Activated T-helper 9 cell treated with anti-CD3 and anti-CD28 coated beads, Interleukin-2, amount 50 U/mL, for 16 hours (primary cell): ENCODE measurements at regions not wholly inside any gene's neighbourhood (a gene's known extent, or its start where the extent isn't known, plus 50 kb on each side); places are given as distances from the start of the nearest gene placed in this dataset.

Experiments used
- DNase-seq: peaks from one replicate; pipeline ENCODE4 v3.0.0-alpha.2; 2020; ENCODE audit warnings: low read depth

- no peak for DNase-seq
Measured at GRCh38 chr18:47543080-47543479, 291.6 kb upstream of the SKOR2 start.

GRCh38 chr18:47542551-47542950, 291.1 kb upstream of the SKOR2 start:
- no peak for DNase-seq

DNA sequence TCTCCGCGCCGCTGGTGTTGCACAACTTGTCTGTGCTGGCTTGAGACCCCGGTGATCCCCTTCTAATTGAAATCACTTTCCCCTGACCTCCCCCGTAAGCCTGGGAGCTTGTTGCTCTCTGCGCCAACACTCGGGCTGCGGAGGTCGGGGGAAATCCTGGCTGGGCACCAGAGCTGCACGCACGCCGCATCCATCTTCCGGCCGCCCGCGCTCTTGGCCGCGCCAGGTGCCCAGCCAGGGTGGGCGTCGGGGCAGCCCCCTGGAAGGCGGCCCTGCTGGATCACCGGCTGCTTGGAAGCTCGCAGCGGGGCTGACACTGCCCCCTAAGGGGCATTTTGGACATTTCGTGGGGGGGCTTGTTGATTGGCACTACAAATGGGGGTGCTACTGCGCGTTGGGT, 280.3 kb upstream of the SKOR2 start:
- DNase-seq: no peak

DNA sequence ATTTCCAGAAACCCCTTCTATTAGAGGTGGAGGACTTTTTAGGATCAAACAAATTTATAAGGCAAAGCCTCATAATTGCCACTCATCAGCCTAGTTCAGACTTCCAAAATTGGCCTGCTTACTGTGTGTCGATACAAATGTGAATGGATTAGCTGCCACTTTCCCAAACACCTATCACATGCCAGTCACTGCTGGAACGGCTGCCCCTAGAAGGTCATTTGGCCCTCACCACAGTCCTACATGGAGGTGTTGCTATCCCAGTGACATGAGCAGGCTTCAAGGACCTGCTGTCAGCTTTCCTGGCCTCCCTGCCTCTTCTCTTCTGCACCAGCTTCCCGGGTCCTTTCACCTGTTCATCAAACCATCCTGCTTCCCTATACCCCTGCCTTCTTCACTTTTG, 279.2 kb upstream of the SKOR2 start:
- DNase-seq: no peak

DNA sequence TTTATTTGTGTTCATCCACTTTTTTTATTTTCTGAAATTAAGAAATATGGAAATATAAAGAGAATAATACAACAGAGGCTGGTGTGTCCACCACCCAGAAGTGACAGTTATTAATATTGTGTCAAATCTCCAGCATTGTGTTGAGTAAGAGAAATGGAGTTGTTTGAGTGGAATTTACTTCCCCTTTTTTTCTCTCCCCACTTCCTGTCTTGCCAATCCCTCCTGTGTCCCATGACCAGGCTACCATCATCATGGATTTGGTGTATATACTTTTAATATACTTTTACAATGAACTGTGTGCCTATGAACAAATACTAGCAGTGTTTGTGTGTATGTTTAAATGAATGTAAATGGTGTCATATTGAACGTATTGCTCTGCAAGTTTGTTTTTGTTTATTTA, 276.9 kb upstream of the SKOR2 start:
- DNase-seq: no peak

- DNase-seq: no peak
Measured at GRCh38 chr18:47526147-47526546, 274.7 kb upstream of the SKOR2 start.

DNA sequence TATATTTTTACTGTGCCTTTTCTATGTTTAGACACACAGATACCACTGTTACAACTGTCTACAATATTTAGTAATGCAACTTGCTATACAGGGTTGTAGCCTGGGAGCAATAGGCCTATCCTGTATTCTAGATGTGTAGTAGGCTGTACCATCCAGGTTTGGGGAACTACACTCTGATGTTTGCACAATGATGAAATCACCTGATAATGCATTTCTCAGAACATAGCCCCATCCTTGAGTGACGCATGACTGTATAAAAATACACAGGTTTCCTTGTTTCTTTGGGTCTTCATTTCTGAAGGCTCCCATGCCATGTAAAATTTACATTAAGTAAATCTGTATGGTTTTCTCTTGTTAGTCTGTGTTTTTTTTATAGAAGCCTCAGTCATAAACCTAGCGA, 270.9 kb upstream of the SKOR2 start:
- no peak for DNase-seq

GRCh38 chr18:47520263-47520662, 268.8 kb upstream of the SKOR2 start:
- DNase-seq: no peak

DNA sequence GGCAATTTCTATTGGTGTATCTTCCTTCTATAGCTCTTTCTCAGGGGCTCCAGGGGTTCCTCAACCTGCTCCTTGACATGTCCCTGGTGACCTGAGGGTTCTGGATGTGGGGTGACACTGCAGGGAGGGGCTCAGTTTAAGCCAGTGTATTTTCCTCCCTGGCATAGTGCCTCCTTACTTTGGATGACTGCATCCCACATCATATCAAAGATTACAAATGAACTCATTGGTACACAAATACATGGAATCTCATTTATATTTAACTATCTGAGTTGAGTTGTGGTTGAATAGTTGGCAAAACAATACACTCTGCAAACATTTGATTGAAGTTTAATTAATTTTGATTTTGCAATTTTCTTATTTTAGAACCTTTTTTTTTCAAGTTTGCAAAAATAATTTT, 268.2 kb upstream of the SKOR2 start:
- no peak for DNase-seq

GRCh38 chr18:47519277-47519676, 267.8 kb upstream of the SKOR2 start:
- DNase-seq: no peak

- DNase-seq: no peak
Measured at GRCh38 chr18:47513614-47514013, 262.2 kb upstream of the SKOR2 start.

- DNase-seq: no peak
Measured at GRCh38 chr18:47512726-47513435, 261.4 kb upstream of the SKOR2 start.

DNA sequence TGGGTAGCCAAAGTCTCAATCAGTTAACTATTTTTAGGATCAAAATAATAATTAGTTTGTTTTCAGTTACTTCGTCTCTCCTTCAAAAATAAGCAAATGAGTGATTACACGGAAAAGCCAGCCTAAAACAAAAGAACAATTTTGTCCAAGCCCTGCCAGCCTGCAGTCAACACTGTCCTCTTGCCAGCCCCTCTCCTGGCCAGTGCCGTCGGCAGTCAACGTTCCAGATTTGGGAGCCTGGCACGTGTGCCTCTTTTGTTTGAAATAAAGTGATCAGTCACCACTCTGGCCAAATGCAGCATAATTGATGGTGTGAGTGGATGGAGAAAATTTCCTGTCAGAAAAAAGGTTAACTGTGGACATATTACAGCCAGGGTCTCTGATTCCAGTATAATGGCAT, 260.6 kb upstream of the SKOR2 start:
- no peak for DNase-seq

DNA sequence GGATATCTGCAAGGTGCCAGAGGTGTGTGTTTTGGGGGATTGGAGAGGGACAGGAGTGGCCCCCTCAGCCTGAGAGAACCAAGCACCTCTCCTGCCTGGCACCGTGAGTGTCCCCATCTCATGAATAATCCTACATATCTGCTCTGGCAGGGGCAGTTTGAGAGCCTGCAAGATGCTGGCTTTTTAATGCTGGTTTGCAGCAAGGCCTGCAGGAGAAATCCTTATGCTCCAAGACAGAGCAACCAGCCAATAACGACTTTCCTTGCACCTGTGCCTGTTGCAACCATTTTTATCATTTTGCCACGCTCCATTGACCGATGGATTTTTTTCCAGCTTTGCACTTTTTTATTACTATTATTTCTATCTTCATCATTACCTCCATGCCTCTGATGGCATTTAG, 259.4 kb upstream of the SKOR2 start:
- no peak for DNase-seq

- DNase-seq: no peak
Measured at GRCh38 chr18:47507651-47508050, 256.2 kb upstream of the SKOR2 start.

DNA sequence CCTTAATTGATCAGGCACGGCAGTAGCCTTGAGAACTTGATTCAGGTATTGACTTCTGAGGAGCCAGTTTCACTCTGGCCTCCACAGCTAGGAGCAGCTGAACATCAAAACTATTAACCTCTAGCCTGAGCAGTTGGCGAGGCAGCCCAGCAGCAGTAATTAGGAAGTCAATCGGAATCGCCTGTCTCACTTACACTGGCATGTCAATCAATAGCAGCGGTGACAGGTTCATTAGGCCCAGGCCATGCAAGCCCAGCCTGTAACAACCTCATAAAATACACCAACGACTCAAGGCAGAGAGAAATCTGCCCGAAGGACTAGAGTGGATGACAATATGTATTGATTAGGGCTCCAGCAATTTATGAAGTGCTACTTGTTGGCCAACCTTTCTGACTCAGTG, 255.4 kb upstream of the SKOR2 start:
- DNase-seq: no peak

DNA sequence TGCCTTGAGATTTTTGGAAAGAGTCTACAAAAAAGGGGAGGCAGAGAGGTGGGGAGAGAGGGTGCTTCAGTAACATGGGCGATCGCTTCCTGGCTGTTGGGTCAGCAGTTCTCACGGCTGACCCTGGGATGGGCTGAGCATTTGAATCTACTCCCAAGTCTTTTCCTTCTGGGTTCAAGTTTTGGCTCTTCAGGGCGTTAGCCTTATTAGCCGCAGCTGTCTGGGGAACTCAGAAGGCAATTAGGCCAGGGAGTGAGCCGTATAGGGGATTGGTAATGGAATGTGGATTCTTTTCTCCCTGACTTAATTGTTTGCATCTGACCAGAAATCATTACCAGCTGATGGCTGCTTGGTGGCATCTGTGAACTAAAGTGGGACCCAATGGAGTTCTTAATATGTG, 250.5 kb upstream of the SKOR2 start:
- DNase-seq: no peak

DNA sequence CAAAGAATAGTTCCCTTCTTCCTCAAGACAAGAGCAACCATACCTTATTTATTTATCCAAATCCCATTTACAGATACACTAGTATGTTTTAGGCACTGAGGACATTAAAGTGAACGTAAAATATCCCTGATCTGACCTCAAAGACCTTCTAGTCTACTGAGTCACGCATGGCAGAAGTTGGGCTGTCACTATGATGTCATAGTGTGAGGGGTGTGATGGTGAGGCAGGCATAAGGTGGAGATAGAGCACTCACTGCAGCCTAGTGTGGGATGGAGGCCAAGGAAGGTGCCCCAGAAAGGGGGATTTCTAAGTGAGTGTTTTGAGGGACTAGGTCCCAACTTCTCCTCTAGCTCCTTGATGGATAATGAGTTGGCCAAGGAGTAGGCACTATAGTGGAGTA, 249.5 kb upstream of the SKOR2 start:
- DNase-seq: no peak

- no peak for DNase-seq
Measured at GRCh38 chr18:47492691-47493090, 241.2 kb upstream of the SKOR2 start.

DNA sequence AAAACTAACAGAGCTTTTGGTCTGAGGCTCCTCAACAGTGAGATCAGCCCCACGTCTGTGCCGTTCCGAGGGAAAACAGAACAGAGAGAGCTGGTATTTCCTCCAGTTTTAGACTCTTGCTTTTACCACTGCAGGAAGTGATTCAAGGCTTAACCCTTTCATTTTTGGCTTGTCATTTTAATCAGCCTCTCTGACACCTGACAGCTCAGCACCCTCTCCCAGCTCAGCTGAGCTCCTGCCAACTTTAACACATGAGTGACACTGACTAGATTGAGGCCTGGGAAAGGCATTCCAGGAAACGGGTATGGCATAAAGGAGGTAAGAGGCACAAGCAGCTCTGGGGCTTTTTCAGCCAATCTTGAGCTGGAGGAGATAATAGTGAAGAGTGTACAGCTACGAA, 239.4 kb upstream of the SKOR2 start:
- DNase-seq: no peak

- DNase-seq: no peak
Measured at GRCh38 chr18:47485221-47485797, 233.8 kb upstream of the SKOR2 start.

- no peak for DNase-seq
Measured at GRCh38 chr18:47484068-47484467, 232.6 kb upstream of the SKOR2 start.

DNA sequence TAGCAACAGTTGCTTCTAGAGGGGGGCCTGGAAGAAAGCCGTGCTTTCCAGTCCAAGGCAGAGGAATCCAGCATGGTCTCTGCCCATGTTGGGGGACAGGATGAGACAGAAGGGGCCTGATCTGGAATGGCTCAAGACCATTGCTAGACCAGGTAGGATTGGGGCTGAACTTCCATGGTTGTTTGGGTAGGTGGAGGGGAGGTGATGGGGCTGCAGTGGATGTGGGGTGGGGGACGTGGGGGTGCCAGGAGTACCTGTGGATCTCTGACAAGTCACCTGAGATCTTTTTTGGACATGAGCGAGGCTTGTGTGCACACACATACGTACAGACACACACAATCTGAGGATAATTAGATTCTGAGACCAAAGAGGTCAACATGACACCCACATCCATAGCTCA, 228.7 kb upstream of the SKOR2 start:
- DNase-seq: no peak

GRCh38 chr18:47471784-47472183, 220.3 kb upstream of the SKOR2 start:
- DNase-seq: no peak
